ENCODE measurements at regions not wholly inside any gene's neighbourhood (a gene's known extent, or its start where the extent isn't known, plus 50 kb on each side); places are given as distances from the start of the nearest gene placed in this dataset.
"Not testable (repeated sequence)": the region's sequence is repeated elsewhere in the genome, so short reads cannot be mapped to it uniquely, and the experiment has no call there.

GRCh38 chr12:97800561-97800960, 338.0 kb downstream of the RMST start:
- DNase-seq (ENCODE audit: low read depth in 2 of 2) = no peak

DNA sequence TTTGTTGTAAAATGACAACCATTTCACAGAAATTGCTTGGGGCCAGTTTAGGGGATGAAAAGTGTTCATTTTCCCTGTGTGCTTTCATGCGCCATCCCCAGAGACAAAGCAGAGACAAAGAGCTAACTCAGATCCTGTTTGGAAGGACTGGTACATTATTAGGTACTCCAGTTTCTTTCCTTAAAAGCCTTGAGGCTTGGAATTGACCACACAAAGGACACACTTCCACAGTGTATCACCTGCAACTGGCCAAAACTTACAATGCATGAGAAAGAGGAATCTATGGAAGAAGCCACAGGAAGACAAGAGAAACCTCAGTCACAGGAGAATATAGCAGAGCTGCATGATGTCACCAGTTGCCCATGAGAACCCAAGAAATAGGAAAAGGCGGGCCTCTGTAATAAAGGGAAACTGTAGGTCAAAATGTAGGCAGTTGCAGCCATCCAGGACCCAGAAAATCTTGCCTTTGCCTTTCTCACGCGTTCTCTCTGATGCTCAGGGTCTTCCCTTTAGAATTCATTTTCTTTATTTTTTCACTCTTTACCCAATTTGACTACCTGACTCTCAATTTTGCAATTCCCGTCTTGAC, 339.0 kb downstream of the RMST start:
- DNase-seq (ENCODE audit: low read depth in 2 of 2) = no peak

- no peak for DNase-seq (ENCODE audit: low read depth in 2 of 2)
Observed at GRCh38 chr12:97805146-97805545, 342.5 kb downstream of the RMST start.

- DNase-seq (ENCODE audit: low read depth in 2 of 2) = no peak
Observed at GRCh38 chr12:97813301-97813700, 350.7 kb downstream of the RMST start.

DNA sequence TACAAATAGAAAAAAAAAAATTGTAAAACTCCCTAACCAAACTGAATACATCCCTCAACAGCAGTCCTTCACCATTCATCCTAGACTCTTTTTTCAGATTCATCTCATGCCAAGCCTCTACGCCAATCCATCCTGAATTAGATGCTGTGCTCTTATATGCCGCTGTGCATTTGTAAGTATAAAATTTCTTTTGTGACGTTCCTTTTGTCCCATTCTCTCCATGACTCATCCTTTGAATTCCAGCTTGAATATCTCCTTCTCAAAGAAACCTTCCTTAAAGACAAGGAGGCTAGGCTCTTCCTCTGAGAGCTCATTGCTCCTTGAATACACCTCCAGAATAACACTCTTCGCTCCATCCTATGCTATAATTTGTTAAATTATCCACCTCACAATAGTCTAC, 359.2 kb downstream of the RMST start:
- no peak for DNase-seq (ENCODE audit: low read depth in 2 of 2)

GRCh38 chr12:97835541-97835940, 372.9 kb downstream of the RMST start:
- no peak for DNase-seq (ENCODE audit: low read depth in 2 of 2)

GRCh38 chr12:97837401-97837800, 374.8 kb downstream of the RMST start:
- DNase-seq (ENCODE audit: low read depth in 2 of 2) = no peak

- DNase-seq (ENCODE audit: low read depth in 2 of 2) = no peak
Observed at GRCh38 chr12:97848051-97848450, 385.4 kb downstream of the RMST start.

DNA sequence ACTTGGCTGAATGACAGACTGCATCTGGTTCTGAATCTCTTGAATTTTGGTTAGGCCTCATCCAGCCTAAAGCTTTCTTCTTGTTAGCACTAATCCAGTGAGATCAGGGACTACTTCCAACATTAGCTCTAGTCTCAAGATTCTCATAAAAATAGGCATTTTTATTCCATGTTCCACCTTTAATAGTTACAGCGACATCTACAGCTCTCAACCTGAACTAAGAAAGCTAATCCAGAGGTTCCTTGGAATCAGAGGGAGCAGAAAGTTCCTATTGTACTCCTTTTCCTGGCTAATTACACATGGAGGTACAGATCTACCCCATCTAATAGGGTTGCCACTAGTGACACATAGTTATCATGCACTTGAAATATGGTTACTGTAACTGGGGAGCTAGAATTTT, 391.9 kb downstream of the RMST start:
- DNase-seq (ENCODE audit: low read depth in 2 of 2) = no peak

DNA sequence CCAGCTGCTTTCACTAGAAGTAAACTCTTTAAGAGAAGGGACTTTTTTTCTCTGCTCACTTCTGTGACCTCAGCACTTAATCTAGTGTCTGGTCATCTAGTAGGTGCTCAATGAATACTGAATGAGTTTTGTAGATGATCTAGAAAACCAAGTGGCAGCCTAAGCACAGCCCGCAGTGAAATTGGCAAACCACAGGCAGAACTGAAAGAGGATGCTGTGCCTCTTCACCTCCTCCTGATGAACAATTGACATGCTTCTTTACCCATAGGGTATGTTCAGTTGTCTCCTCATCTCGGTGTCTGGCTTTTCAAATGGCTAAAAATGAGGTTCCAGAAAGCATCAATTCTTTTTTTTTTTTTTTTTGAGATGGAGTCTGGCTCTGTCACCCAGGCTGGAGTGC, 399.5 kb downstream of the RMST start:
- no peak for DNase-seq (ENCODE audit: low read depth in 2 of 2)

DNA sequence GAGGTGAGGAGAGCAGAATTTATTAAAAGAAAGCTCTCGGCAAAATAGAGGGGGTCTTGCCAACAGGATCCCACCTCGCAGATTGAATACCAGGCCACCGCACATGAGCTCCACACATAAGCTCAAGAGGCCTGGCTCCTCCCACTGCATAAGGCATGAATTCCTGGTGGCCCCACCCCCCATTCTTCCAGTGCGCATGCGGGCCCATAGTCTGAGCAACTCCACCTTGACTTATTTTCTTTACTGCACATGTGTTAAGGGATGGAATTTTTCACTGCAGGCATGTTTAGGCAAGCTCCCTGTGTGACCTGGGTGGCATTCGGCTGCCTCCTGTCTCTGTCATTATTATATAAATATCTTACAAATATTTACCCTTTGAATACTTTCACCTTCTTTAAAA, 412.5 kb downstream of the RMST start:
- DNase-seq (ENCODE audit: low read depth in 2 of 2) = no peak

GRCh38 chr12:97876780-97877179, 414.2 kb downstream of the RMST start:
- DNase-seq (ENCODE audit: low read depth in 2 of 2) = no peak

DNA sequence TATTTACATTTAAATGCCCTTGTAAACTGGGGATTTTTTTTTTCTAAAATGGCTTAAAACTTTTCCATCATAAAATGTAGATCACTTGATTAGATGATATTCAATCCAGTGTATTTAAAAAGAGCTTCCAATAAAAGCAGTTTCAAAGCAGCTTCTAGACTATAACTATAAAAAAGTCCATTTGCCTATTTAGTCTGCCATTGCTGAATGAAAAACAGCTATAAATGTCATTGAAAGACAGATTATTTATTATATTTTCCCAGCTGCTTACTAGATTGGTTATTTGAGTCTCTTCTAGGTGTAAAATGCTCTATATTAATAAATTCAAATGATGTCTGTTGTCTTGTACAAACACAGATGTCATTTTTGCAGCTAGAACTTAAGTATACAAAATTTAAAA, 414.8 kb downstream of the RMST start:
- no peak for DNase-seq (ENCODE audit: low read depth in 2 of 2)

DNA sequence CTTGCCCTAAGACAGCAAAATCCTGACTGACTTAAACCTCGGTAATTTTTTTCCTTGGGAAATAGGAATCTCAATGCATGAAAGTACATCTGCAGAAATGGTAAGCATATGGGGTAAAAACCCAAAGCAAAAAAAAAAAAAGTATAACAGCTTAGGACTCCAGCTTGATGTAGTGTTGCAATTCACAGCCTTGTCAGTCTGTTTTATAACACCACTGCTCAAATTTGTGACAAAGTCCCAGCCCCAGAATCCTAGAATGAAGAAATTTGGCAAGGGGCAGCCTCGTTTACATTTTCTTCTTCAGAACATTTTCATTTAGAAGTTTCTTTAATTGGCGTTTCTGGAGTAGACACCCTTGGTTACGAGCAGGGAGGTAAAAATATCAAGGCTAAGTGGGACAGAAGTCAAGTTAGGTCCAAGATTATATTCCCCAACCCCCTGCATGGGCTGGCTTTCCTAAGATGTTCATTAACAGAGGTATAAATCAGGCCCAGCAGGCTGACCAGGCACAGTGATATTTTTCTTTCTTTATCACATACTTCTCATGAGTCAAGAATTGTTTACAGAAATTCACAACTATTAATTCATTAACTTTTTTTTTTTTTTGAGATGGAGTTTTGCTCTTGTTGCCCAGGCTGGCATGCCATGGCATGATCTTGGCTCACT, 424.0 kb downstream of the RMST start:
- no peak for DNase-seq (ENCODE audit: low read depth in 2 of 2)

GRCh38 chr12:97897881-97898280, 435.3 kb downstream of the RMST start:
- not testable (repeated sequence) for DNase-seq (ENCODE audit: low read depth in 2 of 2)

DNA sequence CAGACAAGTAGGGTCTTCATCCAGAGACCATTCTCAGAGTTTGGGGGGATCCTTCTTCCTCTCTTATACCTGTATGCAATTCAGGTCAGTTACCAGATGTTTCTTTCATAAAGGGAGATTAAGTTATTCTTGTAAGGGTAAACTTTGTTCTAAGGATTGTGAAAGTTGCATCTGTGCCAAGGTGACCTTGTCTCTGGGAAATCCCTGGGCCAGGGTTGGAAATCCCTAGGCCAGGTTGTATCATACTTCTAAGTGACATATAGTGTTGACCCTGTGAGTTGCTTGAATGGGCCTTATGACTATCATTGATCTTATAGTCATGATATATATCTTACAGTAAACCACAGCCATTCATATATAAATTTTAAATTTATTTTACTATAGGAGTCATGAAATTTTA, 436.9 kb downstream of the RMST start:
- no peak for DNase-seq (ENCODE audit: low read depth in 2 of 2)

GRCh38 chr12:97899956-97900355, 437.4 kb downstream of the RMST start:
- no peak for DNase-seq (ENCODE audit: low read depth in 2 of 2)

- DNase-seq (ENCODE audit: low read depth in 2 of 2) = no peak
Observed at GRCh38 chr12:97903356-97903755, 440.8 kb downstream of the RMST start.

- DNase-seq (ENCODE audit: low read depth in 2 of 2) = no peak
Observed at GRCh38 chr12:97907504-97907903, 444.9 kb downstream of the RMST start.

- no peak for DNase-seq (ENCODE audit: low read depth in 2 of 2)
Observed at GRCh38 chr12:97910559-97910958, 448.0 kb downstream of the RMST start.

DNA sequence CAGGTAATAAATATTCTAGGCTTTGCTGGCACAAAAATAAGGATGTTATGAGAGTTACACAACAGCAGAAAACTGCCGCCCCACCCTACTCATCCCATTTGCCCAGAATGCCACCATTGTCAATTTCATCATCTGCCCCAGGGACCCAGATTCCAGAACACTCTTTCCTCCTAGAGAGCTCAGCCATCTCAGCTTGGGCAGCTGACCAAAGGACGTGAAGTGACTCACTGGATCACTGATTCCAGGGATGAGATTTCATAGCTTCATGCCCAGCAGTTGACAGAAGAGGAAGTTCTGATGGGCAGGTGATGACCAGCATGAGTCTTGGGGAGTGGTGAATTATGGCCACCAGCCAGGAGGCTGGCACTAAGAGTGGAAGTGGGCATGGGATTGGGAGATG, 450.3 kb downstream of the RMST start:
- DNase-seq (ENCODE audit: low read depth in 2 of 2) = no peak

- no peak for DNase-seq (ENCODE audit: low read depth in 2 of 2)
Observed at GRCh38 chr12:97921979-97922722, 459.5 kb downstream of the RMST start.

DNA sequence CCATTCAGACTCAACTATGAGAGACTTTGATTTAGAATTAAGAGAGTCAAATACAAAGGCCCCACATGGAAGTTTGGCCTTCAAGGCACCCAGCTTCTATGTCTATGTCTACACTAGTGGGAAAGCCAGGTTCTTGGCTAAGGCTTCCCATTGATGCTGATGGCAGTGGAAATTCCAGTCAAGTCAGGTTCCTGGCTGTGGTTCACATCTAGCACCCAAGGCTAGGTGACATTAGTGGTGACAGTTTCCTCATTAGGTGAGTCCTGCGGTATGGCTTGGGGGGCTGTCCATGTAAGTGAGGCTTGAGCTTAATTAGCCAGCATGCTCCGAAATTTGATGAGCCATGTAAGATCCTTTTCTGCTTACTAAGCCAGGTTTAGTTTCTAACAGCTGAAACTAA, 460.9 kb downstream of the RMST start:
- no peak for DNase-seq (ENCODE audit: low read depth in 2 of 2)

Measured in stimulated activated CD4-positive, alpha-beta T cell treated with anti-CD3 and anti-CD28 coated beads, Interleukin-4, amount 100 ng/mL, for 48 hours (primary cell).